Trophoblast cell (in vitro differentiated cells and primary cell): ENCODE measurements at regions not wholly inside any gene's neighbourhood (a gene's known extent, or its start where the extent isn't known, plus 50 kb on each side); places are given as distances from the start of the nearest gene placed in this dataset.

Experiments
- DNase-seq, 2 donors: peaks; one replicate each; pipeline ENCODE4 v3.0.0-alpha.2; 2016
- H2AFZ ChIP-seq: 2 replicates; pipeline ENCODE4 v1.6.1; 2013; ENCODE audit warnings: low read length, moderate library complexity, mild to moderate bottlenecking; ENCODE audit not compliant: insufficient read depth, poor library complexity
- H2AK5ac ChIP-seq: 2 replicates; pipeline ENCODE4 v1.6.1; 2013; ENCODE audit warnings: mild to moderate bottlenecking, low read length
- H2BK120ac ChIP-seq: 2 replicates; pipeline ENCODE4 v1.6.1; 2013; ENCODE audit warnings: low read length, mild to moderate bottlenecking, moderate library complexity; ENCODE audit not compliant: insufficient read depth, poor library complexity
- H2BK12ac ChIP-seq: 2 replicates; pipeline ENCODE4 v1.6.1; 2013; ENCODE audit warnings: mild to moderate bottlenecking, low read length, moderate library complexity
- H2BK5ac ChIP-seq: 2 replicates; pipeline ENCODE4 v1.6.1; 2013; ENCODE audit warnings: low read length, low read depth, moderate library complexity, mild to moderate bottlenecking; ENCODE audit not compliant: poor library complexity
- H3K14ac ChIP-seq: 2 replicates; pipeline ENCODE4 v1.6.1; 2013; ENCODE audit warnings: mild to moderate bottlenecking, low read length
- H3K18ac ChIP-seq: 2 replicates; pipeline ENCODE4 v1.6.1; 2013; ENCODE audit warnings: mild to moderate bottlenecking, low read length
- H3K23ac ChIP-seq: 2 replicates; pipeline ENCODE4 v1.6.1; 2013; ENCODE audit warnings: low read length
- H3K27ac ChIP-seq: 2 replicates; pipeline ENCODE4 v1.5.1; 2013; ENCODE audit warnings: low read depth, mild to moderate bottlenecking, inconsistent platforms, low read length, moderate library complexity
- H3K27me3 ChIP-seq: 2 replicates; pipeline ENCODE4 v1.6.1; 2013; ENCODE audit warnings: inconsistent platforms, mild to moderate bottlenecking, low read length, moderate library complexity; ENCODE audit not compliant: insufficient read depth
- H3K36me3 ChIP-seq, 2 experiments: 1 replicate in 1 of 2; 2 replicates in 1 of 2; pipeline ENCODE4 v1.6.1; 2013; ENCODE audit warnings: low read length in 2 of 2, mild to moderate bottlenecking in 2 of 2, moderate library complexity in 1 of 2; ENCODE audit not compliant: insufficient read depth in 2 of 2, control insufficient read depth in 1 of 2
- H3K4ac ChIP-seq: 2 replicates; pipeline ENCODE4 v1.6.1; 2013; ENCODE audit warnings: low read depth, mild to moderate bottlenecking, low read length, moderate library complexity
- H3K4me1 ChIP-seq, 2 experiments: 1 replicate in 1 of 2; 2 replicates in 1 of 2; pipeline ENCODE4 v1.6.1; 2013; ENCODE audit warnings: low read length in 2 of 2, mild to moderate bottlenecking in 2 of 2, moderate library complexity in 1 of 2; ENCODE audit not compliant: insufficient read depth in 2 of 2, control insufficient read depth in 1 of 2
- H3K4me2 ChIP-seq: 2 replicates; pipeline ENCODE4 v1.6.1; 2013; ENCODE audit warnings: inconsistent platforms, mild to moderate bottlenecking, low read length, moderate library complexity
- H3K4me3 ChIP-seq: 2 replicates; pipeline ENCODE4 v1.5.1; 2013; ENCODE audit warnings: mild to moderate bottlenecking, low read depth, low read length, inconsistent platforms
- H3K79me1 ChIP-seq: one replicate; pipeline ENCODE4 v1.6.1; 2013; ENCODE audit warnings: low read length
- H3K79me2 ChIP-seq: 2 replicates; pipeline ENCODE4 v1.6.1; 2013; ENCODE audit warnings: low read length, mild to moderate bottlenecking; ENCODE audit not compliant: control insufficient read depth, insufficient read depth, poor library complexity
- H3K9ac ChIP-seq: 2 replicates; pipeline ENCODE4 v1.6.1; 2013; ENCODE audit warnings: mild to moderate bottlenecking, low read length
- H3K9me3 ChIP-seq: 2 replicates; pipeline ENCODE4 v1.6.1; 2013; ENCODE audit warnings: low read depth, mild to moderate bottlenecking, control low read depth, inconsistent platforms, low read length; ENCODE audit not compliant: insufficient read depth
- H4K12ac ChIP-seq: 2 replicates; pipeline ENCODE4 v1.6.1; 2013; ENCODE audit warnings: low read depth, mild to moderate bottlenecking, low read length, moderate library complexity
- H4K8ac ChIP-seq: 2 replicates; pipeline ENCODE4 v1.6.1; 2013; ENCODE audit warnings: low read depth, mild to moderate bottlenecking, low read length, moderate library complexity
- H4K91ac ChIP-seq: one replicate; pipeline ENCODE4 v1.6.1; 2013; ENCODE audit warnings: low read depth, mild to moderate bottlenecking, low read length, moderate library complexity
- WGBS: extraction: QIAGEN DNeasy Blood & Tissue Kit; methylation state at CpG from one replicate; pipeline ENCODE4 v1.1.7; 2013; ENCODE audit warnings: missing lambda C conversion rate; ENCODE audit not compliant: insufficient read length, insufficient coverage; ENCODE audit errors: extremely low coverage; 5-methylcytosine and 5-hydroxymethylcytosine counted together

DNA sequence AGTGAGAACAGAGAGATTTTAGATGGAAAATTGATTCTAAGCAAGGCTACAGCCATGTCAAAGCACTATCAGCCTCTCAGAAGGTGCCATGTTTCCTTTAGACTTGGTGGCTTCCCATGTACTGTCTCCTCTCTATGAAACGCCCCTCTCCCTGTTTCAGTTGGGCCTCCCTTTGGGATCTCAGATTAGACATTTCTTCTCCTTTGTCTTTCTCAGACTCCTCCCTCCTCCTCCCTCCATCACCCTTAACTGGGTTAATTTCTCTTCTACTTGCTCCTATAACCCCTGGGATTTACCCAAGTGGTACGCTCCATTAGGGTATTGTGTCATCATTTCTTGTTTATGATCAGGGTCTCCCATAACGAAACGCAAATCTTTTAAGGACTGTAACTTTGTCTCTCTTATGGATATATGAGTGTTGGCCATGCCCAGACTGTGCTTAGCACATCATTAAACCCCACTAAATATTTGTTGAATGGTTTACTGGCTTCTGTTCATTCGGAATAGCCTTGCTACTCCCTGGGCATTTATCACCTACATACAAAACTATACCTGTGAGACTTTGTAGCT, 106.8 kb downstream of the FAM9B start:
- no peak overlapping the region for H3K23ac ChIP-seq
- no peak overlapping the region for H4K8ac ChIP-seq
- WGBS: no CpG with 5 or more reads among the region's 5 CpGs
- H3K36me3 ChIP-seq: no peaks in the 10 kb centered on the region
- H4K91ac ChIP-seq: no peak overlapping the region
- no peak overlapping the region for H3K14ac ChIP-seq
- H3K4ac ChIP-seq: no peak overlapping the region
- no peak overlapping the region for H4K12ac ChIP-seq
- no peak overlapping the region for H3K9ac ChIP-seq
- H2AFZ ChIP-seq: no peak overlapping the region
- no peaks in the 10 kb centered on the region for H3K79me1 ChIP-seq
- no peak overlapping the region for H2BK5ac ChIP-seq
- H3K18ac ChIP-seq: no peak overlapping the region
- no peak overlapping the region for H2AK5ac ChIP-seq
- no peak overlapping the region for H3K27ac ChIP-seq
- no peak for DNase-seq
- H3K9me3 ChIP-seq: no peaks in the 10 kb centered on the region
- H3K79me2 ChIP-seq: no peaks in the 10 kb centered on the region
- H3K4me1 ChIP-seq: no peaks in the 10 kb centered on the region
- no peak overlapping the region for H2BK120ac ChIP-seq
- no peak overlapping the region for H2BK12ac ChIP-seq
- no peak overlapping the region for H3K4me2 ChIP-seq
- H3K4me3 ChIP-seq: no peak overlapping the region
- no peaks in the 10 kb centered on the region for H3K27me3 ChIP-seq

DNA sequence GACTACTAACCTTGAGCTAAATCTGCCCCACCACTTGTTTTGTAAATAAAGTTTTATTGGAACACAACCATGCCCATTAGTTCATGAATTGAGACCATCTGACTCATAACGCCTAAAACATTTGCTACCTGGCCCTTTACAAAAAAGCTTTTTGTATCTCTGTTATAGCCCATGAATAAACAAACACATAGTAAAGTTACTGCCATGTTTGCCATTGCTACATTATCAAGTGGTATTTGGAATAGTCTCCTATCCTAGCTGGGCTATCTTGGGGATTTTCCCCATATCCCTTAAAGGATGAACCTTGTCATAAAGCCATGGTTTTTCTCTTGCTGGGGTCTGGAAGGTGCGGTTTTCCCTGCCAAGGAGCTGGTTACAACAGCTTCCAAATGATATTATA, 112.3 kb downstream of the FAM9B start:
- no peak overlapping the region for H2BK12ac ChIP-seq
- H2AK5ac ChIP-seq: no peak overlapping the region
- H3K4ac ChIP-seq: no peak overlapping the region
- no CpG with 5 or more reads among the region's 2 CpGs for WGBS
- no peak for DNase-seq
- no peak overlapping the region for H3K9ac ChIP-seq
- H3K4me1 ChIP-seq: no peaks in the 10 kb centered on the region
- no peak overlapping the region for H4K91ac ChIP-seq
- H3K79me2 ChIP-seq: no peaks in the 10 kb centered on the region
- no peaks in the 10 kb centered on the region for H3K36me3 ChIP-seq
- H3K9me3 ChIP-seq: no peaks in the 10 kb centered on the region
- no peak overlapping the region for H2BK5ac ChIP-seq
- no peak overlapping the region for H3K4me2 ChIP-seq
- H3K27ac ChIP-seq: no peak overlapping the region
- H3K14ac ChIP-seq: no peak overlapping the region
- H4K8ac ChIP-seq: no peak overlapping the region
- H3K27me3 ChIP-seq: no peaks in the 10 kb centered on the region
- no peak overlapping the region for H2AFZ ChIP-seq
- no peaks in the 10 kb centered on the region for H3K79me1 ChIP-seq
- H3K23ac ChIP-seq: no peak overlapping the region
- H3K18ac ChIP-seq: no peak overlapping the region
- no peak overlapping the region for H4K12ac ChIP-seq
- no peak overlapping the region for H3K4me3 ChIP-seq
- H2BK120ac ChIP-seq: no peak overlapping the region

DNA sequence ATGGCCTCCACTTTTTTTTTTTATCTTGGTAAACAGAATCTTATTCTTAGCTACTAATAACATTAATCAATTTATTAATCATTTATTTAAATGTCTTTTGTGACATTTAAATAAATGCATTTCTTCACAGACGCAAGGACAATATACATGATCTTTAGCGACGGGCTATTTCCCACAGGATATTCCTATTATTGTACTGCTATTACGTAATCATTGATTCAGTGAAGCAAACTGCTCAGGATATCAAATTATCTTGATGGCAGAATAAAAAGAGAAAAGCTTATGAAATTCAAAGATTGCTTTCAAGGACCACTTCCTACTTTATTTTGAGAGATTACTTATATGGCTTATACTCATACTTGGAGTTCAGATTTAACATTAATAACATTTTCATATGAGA, 114.1 kb downstream of the FAM9B start:
- Histone ChIP-seq H3K79me1 (no peaks in the 10 kb centered on the region), H3K27me3 (no peaks in the 10 kb centered on the region)

DNA sequence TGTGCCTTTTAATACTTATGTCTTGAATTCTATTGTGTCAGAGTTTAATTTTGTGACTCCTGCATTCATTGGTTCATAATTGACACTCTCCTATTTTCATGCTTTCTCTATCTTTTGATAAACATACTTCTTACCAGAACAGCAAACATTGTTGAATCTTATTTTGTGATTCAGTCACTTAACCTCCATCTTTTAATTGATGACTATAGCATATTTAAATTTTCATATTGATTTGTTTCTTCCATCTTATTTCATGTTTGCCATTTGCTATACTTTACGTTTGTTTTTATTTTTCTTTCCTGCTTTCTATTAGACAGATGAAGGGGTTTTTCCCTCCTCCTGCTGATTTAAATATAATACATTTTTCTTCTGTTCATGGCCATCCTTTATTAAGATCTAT, 115.5 kb upstream of the FAM9A start:
- Histone ChIP-seq H4K12ac (no peak overlapping the region), H3K4ac (no peak overlapping the region), H3K9me3 (no peaks in the 10 kb centered on the region), H4K8ac (no peak overlapping the region), H2AFZ (no peak overlapping the region), H3K36me3 (no peaks in the 10 kb centered on the region), H2BK120ac (no peak overlapping the region), H2BK12ac (no peak overlapping the region), H2AK5ac (no peak overlapping the region), H3K4me2 (no peak overlapping the region), H2BK5ac (no peak overlapping the region), H3K4me1 (no peaks in the 10 kb centered on the region), H3K9ac (no peak overlapping the region), H3K27ac (no peak overlapping the region), H3K4me3 (no peak overlapping the region), H3K14ac (no peak overlapping the region), H3K18ac (no peak overlapping the region), H3K79me1 (no peaks in the 10 kb centered on the region), H3K27me3 (no peaks in the 10 kb centered on the region), H3K79me2 (no peaks in the 10 kb centered on the region), H4K91ac (no peak overlapping the region), H3K23ac (no peak overlapping the region)
- DNase-seq: no peak
- no CpG with 5 or more reads among the region's 1 CpG for WGBS

More for the DNA sequence above, 114.1 kb downstream of the FAM9B start:
- H3K9ac ChIP-seq: no peak overlapping the region
- H3K4ac ChIP-seq: no peak overlapping the region
- no peak overlapping the region for H3K4me2 ChIP-seq
- no peak overlapping the region for H3K23ac ChIP-seq
- H3K36me3 ChIP-seq: no peaks in the 10 kb centered on the region
- H2AK5ac ChIP-seq: no peak overlapping the region
- DNase-seq: no peak
- H3K79me2 ChIP-seq: no peaks in the 10 kb centered on the region
- H3K4me3 ChIP-seq: no peak overlapping the region
- H3K18ac ChIP-seq: no peak overlapping the region
- no peak overlapping the region for H2BK5ac ChIP-seq
- no peak overlapping the region for H4K91ac ChIP-seq
- no peak overlapping the region for H2AFZ ChIP-seq
- H3K14ac ChIP-seq: no peak overlapping the region
- no peak overlapping the region for H2BK12ac ChIP-seq
- WGBS: no CpG with 5 or more reads among the region's 4 CpGs
- no peak overlapping the region for H4K12ac ChIP-seq
- H3K27ac ChIP-seq: no peak overlapping the region
- H4K8ac ChIP-seq: no peak overlapping the region
- H3K4me1 ChIP-seq: no peaks in the 10 kb centered on the region
- no peak overlapping the region for H2BK120ac ChIP-seq
- H3K9me3 ChIP-seq: no peaks in the 10 kb centered on the region
